Esophagus muscularis mucosa (tissue), 4 donors: ENCODE measurements at regions not wholly inside any gene's neighbourhood (a gene's known extent, or its start where the extent isn't known, plus 50 kb on each side); places are given as distances from the start of the nearest gene placed in this dataset.

Experiments used
- EP300 ChIP-seq: sonication (generic); formaldehyde crosslinking; IDR thresholded peaks from one replicate; pipeline ENCODE4 v1.6.1; 2017; ENCODE audit warnings: antibody characterized with exemption
- POLR2A ChIP-seq: fragments of 450-650 bp; IDR thresholded peaks from one replicate; pipeline ENCODE4 v1.6.1; 2017; ENCODE audit warnings: antibody characterized with exemption, moderate library complexity, mild to moderate bottlenecking, low read depth
- POLR2AphosphoS5 ChIP-seq, 2 donors: sonication (generic); formaldehyde crosslinking; IDR thresholded peaks; one replicate each; pipeline ENCODE4 v1.6.1; 2017; ENCODE audit warnings: antibody characterized with exemption in 2 of 2
- TF ChIP-seq, protein P1 (sequence below), 3 experiments: fragments of 200-600 bp in 2 of 3; fragments of 450-650 bp in 1 of 3; sonication (generic) in 2 of 3; IDR thresholded peaks; one replicate each; pipeline ENCODE4 v1.5.1; 2017 to 2019; ENCODE audit warnings: antibody characterized with exemption in 3 of 3, mild to moderate bottlenecking in 2 of 3, moderate library complexity in 1 of 3

DNA sequence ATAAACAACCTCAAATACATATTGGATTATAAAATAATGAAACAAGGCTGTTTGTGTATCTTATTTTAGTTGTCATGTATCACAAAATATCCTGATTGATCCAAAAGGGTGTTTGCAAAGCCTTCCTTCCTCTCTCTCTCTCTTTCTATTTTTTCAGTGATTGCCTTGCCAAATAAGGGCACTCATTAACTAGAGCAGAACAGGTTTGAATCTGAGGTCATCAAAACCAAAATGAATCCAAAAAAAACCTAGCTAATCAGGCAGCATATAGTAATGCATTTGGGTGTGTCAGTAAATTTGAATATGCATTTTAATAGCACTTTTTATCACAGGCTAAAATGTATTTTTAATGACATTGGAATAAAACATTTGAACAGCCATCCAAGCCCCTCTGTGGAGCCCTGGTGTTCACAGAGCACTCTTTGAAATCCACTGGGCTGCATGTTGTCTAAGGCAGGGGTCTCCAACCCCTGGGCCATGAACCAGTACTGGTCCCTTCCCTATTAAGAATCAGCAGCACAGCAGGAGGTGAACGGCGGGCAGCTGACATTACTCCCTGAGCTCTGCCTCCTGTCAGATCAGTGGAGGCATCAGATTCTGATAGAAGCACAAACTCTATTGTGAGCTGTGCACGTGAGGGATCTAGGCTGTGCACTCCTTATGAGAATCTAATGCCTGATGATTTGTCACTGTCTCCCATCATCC is 171.8 kb upstream of the RAI14 start:
- TF ChIP-seq, protein P1, sequence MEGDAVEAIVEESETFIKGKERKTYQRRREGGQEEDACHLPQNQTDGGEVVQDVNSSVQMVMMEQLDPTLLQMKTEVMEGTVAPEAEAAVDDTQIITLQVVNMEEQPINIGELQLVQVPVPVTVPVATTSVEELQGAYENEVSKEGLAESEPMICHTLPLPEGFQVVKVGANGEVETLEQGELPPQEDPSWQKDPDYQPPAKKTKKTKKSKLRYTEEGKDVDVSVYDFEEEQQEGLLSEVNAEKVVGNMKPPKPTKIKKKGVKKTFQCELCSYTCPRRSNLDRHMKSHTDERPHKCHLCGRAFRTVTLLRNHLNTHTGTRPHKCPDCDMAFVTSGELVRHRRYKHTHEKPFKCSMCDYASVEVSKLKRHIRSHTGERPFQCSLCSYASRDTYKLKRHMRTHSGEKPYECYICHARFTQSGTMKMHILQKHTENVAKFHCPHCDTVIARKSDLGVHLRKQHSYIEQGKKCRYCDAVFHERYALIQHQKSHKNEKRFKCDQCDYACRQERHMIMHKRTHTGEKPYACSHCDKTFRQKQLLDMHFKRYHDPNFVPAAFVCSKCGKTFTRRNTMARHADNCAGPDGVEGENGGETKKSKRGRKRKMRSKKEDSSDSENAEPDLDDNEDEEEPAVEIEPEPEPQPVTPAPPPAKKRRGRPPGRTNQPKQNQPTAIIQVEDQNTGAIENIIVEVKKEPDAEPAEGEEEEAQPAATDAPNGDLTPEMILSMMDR (IDR thresholded peaks at IDR 0.05), result no peak
- TF ChIP-seq POLR2AphosphoS5 (IDR thresholded peaks at IDR 0.05), result no peak
- TF ChIP-seq POLR2A, result no peak
- no peak for TF ChIP-seq EP300
